GM23338 (cell line): ENCODE measurements at regions not wholly inside any gene's neighbourhood (a gene's known extent, or its start where the extent isn't known, plus 50 kb on each side); places are given as distances from the start of the nearest gene placed in this dataset.

ENCODE experiments used
- ATAC-seq: fragments of 200-7000 bp; cut with Tn5 transposase; 3 replicates; pipeline ENCODE4 v1.9.1; 2020
- DNase-seq: peaks from one replicate; pipeline ENCODE4 v3.0.0-alpha.2; 2015; ENCODE audit warnings: low spot score
- H2AFZ ChIP-seq: fragments of 200-600 bp; sonication (generic); 2 replicates; pipeline ENCODE4 v1.8.0; 2016; ENCODE audit warnings: antibody characterized with exemption, mild to moderate bottlenecking, moderate library complexity
- H3F3A ChIP-seq: fragments of 200-600 bp; sonication (generic); replicated peaks from 2 replicates; pipeline ENCODE4 v1.8.0; 2017; ENCODE audit warnings: antibody characterized with exemption, mixed run types, low read depth
- H3K27ac ChIP-seq: fragments of 200-600 bp; sonication (generic); 2 replicates; pipeline ENCODE4 v1.6.1; 2016; ENCODE audit warnings: low read depth
- H3K27me3 ChIP-seq: fragments of 200-600 bp; sonication (generic); 2 replicates; pipeline ENCODE4 v1.8.0; 2016; ENCODE audit warnings: mild to moderate bottlenecking, mixed run types, moderate library complexity; ENCODE audit not compliant: insufficient read depth
- H3K36me3 ChIP-seq: fragments of 200-600 bp; sonication (generic); 2 replicates; pipeline ENCODE4 v1.8.0; 2016; ENCODE audit warnings: mild to moderate bottlenecking; ENCODE audit not compliant: insufficient read depth
- H3K4me1 ChIP-seq: fragments of 200-600 bp; sonication (generic); 2 replicates; pipeline ENCODE4 v1.8.0; 2016; ENCODE audit warnings: mild to moderate bottlenecking, moderate library complexity; ENCODE audit not compliant: insufficient read depth
- H3K4me2 ChIP-seq: fragments of 200-600 bp; sonication (generic); 2 replicates; pipeline ENCODE4 v1.7.1; 2017; ENCODE audit warnings: mixed run types
- H3K4me3 ChIP-seq: fragments of 200-600 bp; sonication (generic); 2 replicates; pipeline ENCODE4 v1.6.1; 2016; ENCODE audit warnings: mixed run types
- H3K79me2 ChIP-seq: fragments of 200-600 bp; sonication (generic); replicated peaks from 2 replicates; pipeline ENCODE4 v1.8.0; 2017; ENCODE audit warnings: mild to moderate bottlenecking; ENCODE audit not compliant: insufficient read depth
- H3K9me2 ChIP-seq: fragments of 200-600 bp; sonication (generic); 2 replicates; pipeline ENCODE4 v1.8.0; 2017; ENCODE audit not compliant: insufficient read depth
- H4K20me1 ChIP-seq: fragments of 200-600 bp; sonication (generic); replicated peaks from 2 replicates; pipeline ENCODE4 v1.8.0; 2017; ENCODE audit warnings: mild to moderate bottlenecking; ENCODE audit not compliant: insufficient read depth
- H3K27ac Mint-ChIP-seq: 2 replicates; pipeline ENCODE4 v1.8.0; 2020; ENCODE audit warnings: inconsistent platforms, mild to moderate bottlenecking, moderate library complexity, mixed read lengths
- H3K27me3 Mint-ChIP-seq: 3 replicates; pipeline ENCODE4 v1.8.0; 2022; ENCODE audit warnings: low read depth, mild to moderate bottlenecking, moderate library complexity, mixed read lengths, inconsistent platforms; ENCODE audit not compliant: insufficient read depth, poor library complexity
- H3K36me3 Mint-ChIP-seq: 3 replicates; pipeline ENCODE4 v1.8.0; 2021; ENCODE audit warnings: low read depth, mild to moderate bottlenecking, inconsistent platforms, moderate library complexity, mixed read lengths
- H3K4me1 Mint-ChIP-seq: 3 replicates; pipeline ENCODE4 v1.8.0; 2020; ENCODE audit warnings: mild to moderate bottlenecking, inconsistent platforms, mixed read lengths
- H3K4me3 Mint-ChIP-seq: 3 replicates; pipeline ENCODE4 v1.8.0; 2021; ENCODE audit warnings: moderate library complexity, mild to moderate bottlenecking, inconsistent platforms, mixed read lengths
- H3K9me3 Mint-ChIP-seq: 3 replicates; pipeline ENCODE4 v1.8.0; 2020; ENCODE audit warnings: moderate library complexity, mild to moderate bottlenecking, inconsistent platforms, mixed read lengths
- CREB1 ChIP-seq: fragments of 250-450 bp; sonication (Bioruptor Pico); IDR thresholded peaks from 2 replicates; pipeline ENCODE4 v1.5.0; 2020; ENCODE audit warnings: low read depth, mild to moderate bottlenecking, moderate library complexity
- EZH2 ChIP-seq: fragments of 200-600 bp; sonication (generic); IDR thresholded peaks from one replicate; pipeline ENCODE4 v1.8.0; 2017; ENCODE audit warnings: antibody characterized with exemption, mild to moderate bottlenecking, low read depth; ENCODE audit not compliant: unreplicated experiment
- JUNB ChIP-seq: IDR thresholded peaks from one replicate; pipeline ENCODE4 v1.6.1; 2016; ENCODE audit warnings: antibody characterized with exemption; ENCODE audit not compliant: unreplicated experiment
- NANOG ChIP-seq: IDR thresholded peaks from 2 replicates; pipeline ENCODE4 v1.6.1; 2016; ENCODE audit warnings: antibody characterized with exemption, borderline replicate concordance
- POLR2AphosphoS5 ChIP-seq: IDR thresholded peaks from 2 replicates; pipeline ENCODE4 v1.6.1; 2016; ENCODE audit warnings: antibody characterized with exemption, low read depth
- ZNF114 ChIP-seq: fragments of 250-450 bp; sonication (Bioruptor Pico); IDR thresholded peaks from 2 replicates; pipeline ENCODE4 v1.5.0; 2020; ENCODE audit warnings: mild to moderate bottlenecking, moderate library complexity
- ZNF331 ChIP-seq: fragments of 250-450 bp; sonication (Bioruptor Pico); IDR thresholded peaks from 2 replicates; pipeline ENCODE4 v1.5.0; 2020; ENCODE audit warnings: low read depth, mild to moderate bottlenecking, moderate library complexity
- ZNF462 ChIP-seq: fragments of 250-450 bp; sonication (Bioruptor Pico); IDR thresholded peaks from 2 replicates; pipeline ENCODE4 v1.5.0; 2020; ENCODE audit warnings: mild to moderate bottlenecking, moderate library complexity
- TF ChIP-seq, protein P1 (sequence below), 2 experiments: fragments of 200-600 bp in 1 of 2; sonication (generic) in 1 of 2; conservative IDR thresholded peaks; 2 replicates each; pipeline versions ENCODE4 v1.5.1 to v1.6.1; 2016 to 2017; ENCODE audit warnings: antibody characterized with exemption in 2 of 2, low read depth in 2 of 2, mild to moderate bottlenecking in 2 of 2, moderate library complexity in 1 of 2

GRCh38 chr11:112506852-112507251 lies 246.2 kb upstream of the PLET1 start:
- ATAC-seq = no peak
- H3K9me2 ChIP-seq = peaks cover 4% of the 10 kb centered on the region; the same call in 1 of the 2 replicates
- H3K27me3 ChIP-seq = no peaks in the 10 kb centered on the region
- no peak overlapping the region for H3K27ac ChIP-seq
- TF ChIP-seq, protein P1, sequence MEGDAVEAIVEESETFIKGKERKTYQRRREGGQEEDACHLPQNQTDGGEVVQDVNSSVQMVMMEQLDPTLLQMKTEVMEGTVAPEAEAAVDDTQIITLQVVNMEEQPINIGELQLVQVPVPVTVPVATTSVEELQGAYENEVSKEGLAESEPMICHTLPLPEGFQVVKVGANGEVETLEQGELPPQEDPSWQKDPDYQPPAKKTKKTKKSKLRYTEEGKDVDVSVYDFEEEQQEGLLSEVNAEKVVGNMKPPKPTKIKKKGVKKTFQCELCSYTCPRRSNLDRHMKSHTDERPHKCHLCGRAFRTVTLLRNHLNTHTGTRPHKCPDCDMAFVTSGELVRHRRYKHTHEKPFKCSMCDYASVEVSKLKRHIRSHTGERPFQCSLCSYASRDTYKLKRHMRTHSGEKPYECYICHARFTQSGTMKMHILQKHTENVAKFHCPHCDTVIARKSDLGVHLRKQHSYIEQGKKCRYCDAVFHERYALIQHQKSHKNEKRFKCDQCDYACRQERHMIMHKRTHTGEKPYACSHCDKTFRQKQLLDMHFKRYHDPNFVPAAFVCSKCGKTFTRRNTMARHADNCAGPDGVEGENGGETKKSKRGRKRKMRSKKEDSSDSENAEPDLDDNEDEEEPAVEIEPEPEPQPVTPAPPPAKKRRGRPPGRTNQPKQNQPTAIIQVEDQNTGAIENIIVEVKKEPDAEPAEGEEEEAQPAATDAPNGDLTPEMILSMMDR (conservative IDR thresholded peaks at IDR 0.05; ENCODE audit: low read depth in 2 of 2) = no peak
- TF ChIP-seq EZH2 (no peak), POLR2AphosphoS5 (no peak), ZNF114 (CRISPR knock-in tag) (no peak), NANOG (no peak), ZNF331 (CRISPR knock-in tag) (no peak), ZNF462 (no peak), JUNB (no peak), CREB1 (CRISPR knock-in tag) (no peak)
- H4K20me1 ChIP-seq = no peaks in the 10 kb centered on the region; the same call in 1 of the 2 replicates
- H3F3A ChIP-seq = no peaks in the 10 kb centered on the region
- Mint-ChIP-seq H3K4me3 (no peak overlapping the region), H3K27me3 (peaks cover 1% of the 10 kb centered on the region), H3K27ac (no peak overlapping the region), H3K4me1 (no peaks in the 10 kb centered on the region; the same call in 2 of the 3 replicates), H3K9me3 (no peaks in the 10 kb centered on the region), H3K36me3 (no peaks in the 10 kb centered on the region)
- H3K36me3 ChIP-seq = no peaks in the 10 kb centered on the region
- no peak overlapping the region for H3K4me2 ChIP-seq
- no peaks in the 10 kb centered on the region for H3K79me2 ChIP-seq
- DNase-seq = no peak
- H3K4me1 ChIP-seq = no peaks in the 10 kb centered on the region
- H3K4me3 ChIP-seq = no peak overlapping the region
- H2AFZ ChIP-seq = no peak overlapping the region
